ENCODE measurements at regions not wholly inside any gene's neighbourhood (a gene's known extent, or its start where the extent isn't known, plus 50 kb on each side); places are given as distances from the start of the nearest gene placed in this dataset.

DNA sequence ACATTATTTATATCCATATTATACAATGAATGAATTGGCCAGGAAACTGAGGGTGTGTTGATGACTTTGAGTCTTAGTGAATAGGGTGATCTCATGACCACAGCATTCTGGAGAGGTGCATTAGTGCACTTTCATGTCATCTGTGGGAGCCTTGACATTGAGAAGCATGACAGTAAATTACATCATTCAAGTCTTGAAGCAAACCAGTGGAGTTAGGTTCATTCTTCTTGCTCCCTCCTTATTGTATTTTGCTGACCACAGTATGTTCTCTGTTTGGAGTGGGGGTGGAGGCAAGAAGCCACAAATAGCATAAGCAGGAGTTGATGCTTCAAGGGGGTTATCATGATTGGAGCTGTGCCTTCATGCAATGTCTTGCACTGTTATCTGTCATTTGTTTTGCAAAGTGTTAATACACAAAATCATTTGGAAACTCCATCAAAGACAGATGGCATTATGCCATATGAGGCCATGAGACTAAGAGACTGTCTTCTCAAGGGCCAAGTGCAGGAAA is 680.2 kb downstream of the NYAP2 start:
- TF ChIP-seq, protein P1, sequence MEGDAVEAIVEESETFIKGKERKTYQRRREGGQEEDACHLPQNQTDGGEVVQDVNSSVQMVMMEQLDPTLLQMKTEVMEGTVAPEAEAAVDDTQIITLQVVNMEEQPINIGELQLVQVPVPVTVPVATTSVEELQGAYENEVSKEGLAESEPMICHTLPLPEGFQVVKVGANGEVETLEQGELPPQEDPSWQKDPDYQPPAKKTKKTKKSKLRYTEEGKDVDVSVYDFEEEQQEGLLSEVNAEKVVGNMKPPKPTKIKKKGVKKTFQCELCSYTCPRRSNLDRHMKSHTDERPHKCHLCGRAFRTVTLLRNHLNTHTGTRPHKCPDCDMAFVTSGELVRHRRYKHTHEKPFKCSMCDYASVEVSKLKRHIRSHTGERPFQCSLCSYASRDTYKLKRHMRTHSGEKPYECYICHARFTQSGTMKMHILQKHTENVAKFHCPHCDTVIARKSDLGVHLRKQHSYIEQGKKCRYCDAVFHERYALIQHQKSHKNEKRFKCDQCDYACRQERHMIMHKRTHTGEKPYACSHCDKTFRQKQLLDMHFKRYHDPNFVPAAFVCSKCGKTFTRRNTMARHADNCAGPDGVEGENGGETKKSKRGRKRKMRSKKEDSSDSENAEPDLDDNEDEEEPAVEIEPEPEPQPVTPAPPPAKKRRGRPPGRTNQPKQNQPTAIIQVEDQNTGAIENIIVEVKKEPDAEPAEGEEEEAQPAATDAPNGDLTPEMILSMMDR (IDR thresholded peaks at IDR 0.05; ENCODE audit: insufficient read depth, low read depth, low read length, missing control alignments), result no peak
- DNase-seq (ENCODE audit: low read depth), result no peak
- H3K4me3 ChIP-seq (ENCODE audit: low read depth, low read length), result no peak overlapping the region

DNA sequence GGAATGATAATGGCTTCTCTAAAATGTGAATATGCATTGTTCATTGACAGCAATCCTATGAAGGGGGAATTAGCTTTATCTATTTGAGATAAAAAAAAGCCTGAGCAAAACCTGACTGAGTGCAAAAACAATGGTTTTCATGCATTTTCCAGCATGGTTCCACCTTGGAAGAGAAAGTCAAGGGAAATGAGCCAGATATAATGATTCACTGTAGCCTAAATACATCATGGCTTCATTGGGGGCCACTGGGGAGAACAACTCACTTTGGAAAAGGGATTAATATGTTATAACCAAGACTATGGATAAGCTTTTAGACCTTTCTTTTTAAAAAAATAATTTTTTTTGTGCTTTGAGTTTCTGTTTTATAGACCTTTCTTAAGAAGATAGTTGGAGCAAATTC is 679.7 kb downstream of the NYAP2 start:
- no peak overlapping the region for H3K4me3 ChIP-seq (ENCODE audit: low read depth, low read length)
- DNase-seq (ENCODE audit: low read depth), result no peak
- TF ChIP-seq, protein P1 (IDR thresholded peaks at IDR 0.05; ENCODE audit: insufficient read depth, low read depth, low read length, missing control alignments), result no peak

DNA sequence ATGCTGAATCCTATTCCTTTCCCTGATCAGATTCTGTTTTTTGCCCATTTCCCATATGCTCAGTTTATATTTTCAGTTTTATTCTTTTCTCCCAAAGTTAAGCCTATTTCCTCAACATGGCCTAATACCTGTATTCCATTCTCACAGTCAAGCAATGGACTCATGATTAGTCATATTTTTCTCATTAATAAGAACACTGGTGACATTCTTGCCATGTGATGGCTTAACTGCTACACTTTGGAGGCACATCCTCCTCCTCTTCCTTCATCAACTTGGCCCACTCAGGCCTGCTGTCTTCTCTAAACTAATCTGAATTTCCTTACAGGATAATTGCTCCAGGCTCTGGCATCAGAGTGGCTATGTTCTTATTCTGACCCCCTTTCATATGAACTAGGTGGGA is 679.2 kb downstream of the NYAP2 start:
- H3K4me3 ChIP-seq (ENCODE audit: low read depth, low read length), result no peak overlapping the region
- no peak for DNase-seq (ENCODE audit: low read depth)
- TF ChIP-seq, protein P1 (IDR thresholded peaks at IDR 0.05; ENCODE audit: insufficient read depth, low read depth, low read length, missing control alignments), result no peak

DNA sequence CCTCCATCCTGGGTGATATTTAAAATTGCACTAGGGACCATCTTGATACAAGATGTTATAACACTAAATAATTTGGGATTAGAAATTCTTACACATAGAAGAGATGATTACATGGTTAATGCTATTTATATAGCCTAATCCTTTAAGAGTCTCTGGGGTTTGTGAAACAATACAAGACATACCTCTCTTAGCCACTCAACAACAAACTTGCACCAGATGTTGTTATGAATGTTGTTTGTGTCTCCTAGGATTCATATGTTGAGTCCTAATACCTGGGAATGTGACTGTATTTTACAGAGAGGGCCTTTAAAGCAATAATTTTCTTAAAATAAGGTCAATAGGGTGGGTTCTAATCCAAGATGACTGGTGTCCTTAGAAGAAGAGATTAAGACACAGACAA is 678.3 kb downstream of the NYAP2 start:
- TF ChIP-seq, protein P1 (IDR thresholded peaks at IDR 0.05; ENCODE audit: insufficient read depth, low read depth, low read length, missing control alignments), result no peak
- no peak overlapping the region for H3K4me3 ChIP-seq (ENCODE audit: low read depth, low read length)
- no peak for DNase-seq (ENCODE audit: low read depth)

DNA sequence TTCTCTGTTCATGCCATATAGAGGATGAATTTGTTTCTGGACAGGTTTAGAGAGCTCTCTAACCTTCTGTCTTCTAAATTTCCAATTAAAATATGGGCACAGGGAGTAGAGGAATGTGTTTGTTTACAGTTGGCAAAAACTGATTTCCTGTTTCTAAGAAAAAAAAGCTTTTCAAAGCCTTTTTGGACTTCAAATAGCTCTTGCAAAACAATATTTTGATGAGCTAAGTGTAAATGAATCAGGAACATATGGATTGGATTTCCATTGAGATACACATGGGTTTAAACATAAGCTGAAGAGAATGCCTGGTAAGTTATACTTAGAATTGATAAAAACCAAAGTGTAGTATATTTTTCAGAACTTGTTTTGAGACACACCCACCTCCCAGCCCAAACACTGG is 677.5 kb downstream of the NYAP2 start:
- DNase-seq (ENCODE audit: low read depth), result no peak
- TF ChIP-seq, protein P1 (IDR thresholded peaks at IDR 0.05; ENCODE audit: insufficient read depth, low read depth, low read length, missing control alignments), result no peak
- no peak overlapping the region for H3K4me3 ChIP-seq (ENCODE audit: low read depth, low read length)

DNA sequence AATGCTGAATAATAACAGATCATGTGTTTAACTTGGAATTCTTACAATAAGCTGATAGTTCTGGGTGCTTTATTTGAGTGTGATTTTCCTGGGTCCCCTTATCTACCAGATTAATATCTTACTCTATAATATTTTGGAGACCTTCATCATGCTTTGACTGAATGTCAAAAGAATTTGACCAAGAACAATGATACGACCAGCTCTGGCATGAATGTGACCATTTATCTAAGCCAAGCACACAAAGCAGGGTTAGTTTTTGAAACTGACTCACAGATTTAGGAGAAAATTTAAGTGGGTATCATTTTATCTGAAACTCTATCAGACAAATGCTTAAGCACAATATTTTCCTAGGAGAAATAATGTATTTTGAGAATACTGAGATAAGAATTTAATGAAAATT is 677.0 kb downstream of the NYAP2 start:
- H3K4me3 ChIP-seq (ENCODE audit: low read depth, low read length), result no peak overlapping the region
- DNase-seq (ENCODE audit: low read depth), result no peak
- TF ChIP-seq, protein P1 (IDR thresholded peaks at IDR 0.05; ENCODE audit: insufficient read depth, low read depth, low read length, missing control alignments), result no peak

DNA sequence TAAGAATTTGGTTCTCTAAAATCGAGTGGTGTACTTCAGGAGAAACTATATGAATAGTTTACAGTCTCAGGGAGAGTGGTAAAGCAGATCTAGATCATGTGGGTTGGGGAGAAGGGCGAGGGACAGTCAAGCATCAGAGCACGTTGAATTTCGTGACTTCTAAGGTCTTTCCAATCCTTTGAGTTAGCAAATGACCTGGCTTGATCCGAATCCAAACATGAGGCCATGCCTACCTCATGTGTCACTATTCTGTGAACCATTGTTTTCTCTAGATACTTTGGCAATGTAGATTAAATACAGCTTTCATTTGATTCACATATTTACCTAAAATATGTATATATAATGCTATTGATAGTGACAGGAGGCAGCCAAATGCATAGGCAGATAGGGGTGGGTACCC is 674.9 kb downstream of the NYAP2 start:
- DNase-seq (ENCODE audit: low read depth), result no peak
- H3K4me3 ChIP-seq (ENCODE audit: low read depth, low read length), result no peak overlapping the region
- TF ChIP-seq, protein P1 (IDR thresholded peaks at IDR 0.05; ENCODE audit: insufficient read depth, low read depth, low read length, missing control alignments), result no peak
